NCI-H510A (cell line): ENCODE measurements at regions not wholly inside any gene's neighbourhood (a gene's known extent, or its start where the extent isn't known, plus 50 kb on each side); places are given as distances from the start of the nearest gene placed in this dataset.
A peak's percentile ranks its signal among the peaks of the same experiment; 100 is the strongest.
"Not testable (repeated sequence)": the region's sequence is repeated elsewhere in the genome, so short reads cannot be mapped to it uniquely, and the experiment has no call there.

Source experiments
- DNase-seq: peaks from one replicate; lab custom pipeline; 2025; lab: John Stamatoyannopoulos, UW

- DNase-seq, result not testable (repeated sequence)
Measured at GRCh38 chr17:36695710-36696109, 94.3 kb downstream of the MRM1 start.

GRCh38 chr17:36696805-36697204, 95.4 kb downstream of the MRM1 start:
- DNase-seq, result no peak

- DNase-seq, result no peak
Measured at GRCh38 chr17:36697903-36698530, 96.6 kb downstream of the MRM1 start.

GRCh38 chr17:36701429-36702099, 100.2 kb downstream of the MRM1 start:
- no peak for DNase-seq

- no peak for DNase-seq
Measured at GRCh38 chr17:36702636-36703035, 101.3 kb downstream of the MRM1 start.

- no peak for DNase-seq
Measured at GRCh38 chr17:36703860-36704266, 102.5 kb downstream of the MRM1 start.

GRCh38 chr17:36705283-36705795, 104.0 kb downstream of the MRM1 start:
- DNase-seq, result no peak

GRCh38 chr17:36705874-36706731, 104.7 kb downstream of the MRM1 start:
- peak; percentile 25 for DNase-seq

GRCh38 chr17:36707904-36708303, 106.5 kb downstream of the MRM1 start:
- no peak for DNase-seq

- no peak for DNase-seq
Measured at GRCh38 chr17:36714789-36715188, 113.4 kb downstream of the MRM1 start.

GRCh38 chr17:36715951-36716350, 114.6 kb downstream of the MRM1 start:
- no peak for DNase-seq

GRCh38 chr17:36717088-36717487, 115.7 kb downstream of the MRM1 start:
- no peak for DNase-seq

- no peak for DNase-seq
Measured at GRCh38 chr17:36720131-36720530, 118.7 kb downstream of the MRM1 start.

GRCh38 chr17:36721560-36722120, 120.3 kb downstream of the MRM1 start:
- DNase-seq, result no peak

GRCh38 chr17:36722121-36722902, 120.9 kb downstream of the MRM1 start:
- DNase-seq, result peak; percentile 86

GRCh38 chr17:36722903-36723263, 121.5 kb downstream of the MRM1 start:
- no peak for DNase-seq

GRCh38 chr17:36723459-36724025, 122.2 kb downstream of the MRM1 start:
- no peak for DNase-seq

- DNase-seq, result no peak
Measured at GRCh38 chr17:36726199-36726598, 124.8 kb downstream of the MRM1 start.

- DNase-seq, result no peak
Measured at GRCh38 chr17:36727052-36727451, 125.7 kb downstream of the MRM1 start.

- no peak for DNase-seq
Measured at GRCh38 chr17:36727577-36727976, 126.2 kb downstream of the MRM1 start.
